HCT116 (cell line): ENCODE measurements at regions not wholly inside any gene's neighbourhood (a gene's known extent, or its start where the extent isn't known, plus 50 kb on each side); places are given as distances from the start of the nearest gene placed in this dataset.

Experiments used
- CEBPB ChIP-seq: IDR thresholded peaks from 2 replicates; pipeline ENCODE4 v1.6.1; 2012; ENCODE audit warnings: low read depth
- EZH2 ChIP-seq: fragments of 200-600 bp; sonication (generic); IDR thresholded peaks from 2 replicates; pipeline ENCODE4 v1.6.1; 2017; ENCODE audit warnings: antibody characterized with exemption, mixed run types
- EZH2phosphoT487 ChIP-seq: fragments of 200-600 bp; IDR thresholded peaks from 2 replicates; pipeline ENCODE4 v1.6.1; 2018; ENCODE audit warnings: antibody characterized with exemption, borderline replicate concordance
- POLR2A ChIP-seq: IDR thresholded peaks from 2 replicates; pipeline ENCODE4 v1.7.0; 2011; ENCODE audit warnings: borderline replicate concordance; ENCODE audit not compliant: insufficient read depth, insufficient read length; ENCODE audit errors: extremely low read depth
- POLR2AphosphoS5 ChIP-seq: IDR thresholded peaks from 2 replicates; pipeline ENCODE4 v1.6.1; 2011; ENCODE audit warnings: mild to moderate bottlenecking, low read depth, low read length, moderate library complexity
- RAD21 ChIP-seq: IDR thresholded peaks from 2 replicates; pipeline ENCODE4 v1.6.1; 2012; ENCODE audit warnings: low read depth, mild to moderate bottlenecking
- SIN3A ChIP-seq: IDR thresholded peaks from 2 replicates; pipeline ENCODE4 v1.6.1; 2012; ENCODE audit warnings: low read depth
- SRF ChIP-seq: IDR thresholded peaks from 2 replicates; pipeline ENCODE4 v1.6.1; 2012; ENCODE audit warnings: low read depth
- ZNF274 ChIP-seq: fragments of 200-500 bp; sonication (Bioruptor generic); IDR thresholded peaks from 2 replicates; pipeline ENCODE4 v1.6.1; 2014; ENCODE audit warnings: mild to moderate bottlenecking, low read depth, low read length, inconsistent platforms
- TF ChIP-seq, protein P1 (sequence below), 3 experiments: fragments of 200-600 bp in 1 of 3; sonication (generic) in 1 of 3; IDR thresholded peaks in 2 of 3; conservative IDR thresholded peaks in 1 of 3; 2 replicates each; pipeline ENCODE4 v1.5.1; 2012 to 2017; ENCODE audit warnings: low read depth in 2 of 3, low read length in 2 of 3, antibody characterized with exemption in 1 of 3, borderline replicate concordance in 1 of 3, control low read depth in 1 of 3, mild to moderate bottlenecking in 1 of 3, mixed read lengths in 1 of 3, mixed run types in 1 of 3, moderate library complexity in 1 of 3; ENCODE audit not compliant: insufficient read depth in 1 of 3
- TF ChIP-seq, protein P2 (sequence below): IDR thresholded peaks from 2 replicates; pipeline ENCODE4 v1.6.1; 2012
- TF ChIP-seq, protein P3 (sequence below): IDR thresholded peaks from 2 replicates; pipeline ENCODE4 v1.6.1; 2012
- TF ChIP-seq, protein P4 (sequence below): IDR thresholded peaks from 2 replicates; pipeline ENCODE4 v1.6.1; 2011; ENCODE audit warnings: mild to moderate bottlenecking, low read length, moderate library complexity; ENCODE audit not compliant: insufficient replicate concordance; ENCODE audit errors: extremely low read depth
- TF ChIP-seq, protein P5 (sequence below): IDR thresholded peaks from 2 replicates; pipeline ENCODE4 v1.6.1; 2012; ENCODE audit warnings: low read depth

DNA sequence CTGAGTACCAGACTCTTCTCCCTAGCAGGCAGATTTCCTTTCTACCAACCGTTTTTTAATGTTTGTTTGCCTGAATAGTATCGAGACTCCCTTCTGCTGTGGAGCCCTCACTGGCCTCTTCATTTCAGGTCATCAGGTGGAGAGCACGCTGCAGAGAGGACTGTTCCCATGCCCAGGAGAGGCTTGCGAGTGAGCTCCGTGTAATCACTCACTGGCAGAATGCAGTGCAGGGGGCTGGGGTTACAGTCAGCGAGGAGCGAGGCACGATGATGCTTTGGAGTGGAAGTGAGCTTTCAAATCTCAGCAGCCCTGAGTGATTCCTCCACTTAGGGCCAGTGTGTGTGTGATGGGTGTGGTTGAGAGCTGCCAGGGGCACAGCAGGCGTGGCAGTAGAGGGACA lies 385.2 kb downstream of the SHQ1 start:
- TF ChIP-seq, protein P1, sequence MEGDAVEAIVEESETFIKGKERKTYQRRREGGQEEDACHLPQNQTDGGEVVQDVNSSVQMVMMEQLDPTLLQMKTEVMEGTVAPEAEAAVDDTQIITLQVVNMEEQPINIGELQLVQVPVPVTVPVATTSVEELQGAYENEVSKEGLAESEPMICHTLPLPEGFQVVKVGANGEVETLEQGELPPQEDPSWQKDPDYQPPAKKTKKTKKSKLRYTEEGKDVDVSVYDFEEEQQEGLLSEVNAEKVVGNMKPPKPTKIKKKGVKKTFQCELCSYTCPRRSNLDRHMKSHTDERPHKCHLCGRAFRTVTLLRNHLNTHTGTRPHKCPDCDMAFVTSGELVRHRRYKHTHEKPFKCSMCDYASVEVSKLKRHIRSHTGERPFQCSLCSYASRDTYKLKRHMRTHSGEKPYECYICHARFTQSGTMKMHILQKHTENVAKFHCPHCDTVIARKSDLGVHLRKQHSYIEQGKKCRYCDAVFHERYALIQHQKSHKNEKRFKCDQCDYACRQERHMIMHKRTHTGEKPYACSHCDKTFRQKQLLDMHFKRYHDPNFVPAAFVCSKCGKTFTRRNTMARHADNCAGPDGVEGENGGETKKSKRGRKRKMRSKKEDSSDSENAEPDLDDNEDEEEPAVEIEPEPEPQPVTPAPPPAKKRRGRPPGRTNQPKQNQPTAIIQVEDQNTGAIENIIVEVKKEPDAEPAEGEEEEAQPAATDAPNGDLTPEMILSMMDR (IDR thresholded peaks at IDR 0.05 in 2 of 3, conservative IDR thresholded peaks at IDR 0.05 in 1 of 3; ENCODE audit: borderline replicate concordance in 1 of 3, insufficient read depth in 1 of 3, low read depth in 2 of 3, low read length in 2 of 3): no peak
- TF ChIP-seq, protein P2, sequence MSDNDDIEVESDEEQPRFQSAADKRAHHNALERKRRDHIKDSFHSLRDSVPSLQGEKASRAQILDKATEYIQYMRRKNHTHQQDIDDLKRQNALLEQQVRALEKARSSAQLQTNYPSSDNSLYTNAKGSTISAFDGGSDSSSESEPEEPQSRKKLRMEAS: no peak
- no peak for TF ChIP-seq EZH2
- TF ChIP-seq POLR2A: no peak
- TF ChIP-seq, protein P3, sequence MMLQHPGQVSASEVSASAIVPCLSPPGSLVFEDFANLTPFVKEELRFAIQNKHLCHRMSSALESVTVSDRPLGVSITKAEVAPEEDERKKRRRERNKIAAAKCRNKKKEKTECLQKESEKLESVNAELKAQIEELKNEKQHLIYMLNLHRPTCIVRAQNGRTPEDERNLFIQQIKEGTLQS: no peak
- TF ChIP-seq ZNF274: no peak
- TF ChIP-seq POLR2AphosphoS5: no peak
- TF ChIP-seq, protein P4, sequence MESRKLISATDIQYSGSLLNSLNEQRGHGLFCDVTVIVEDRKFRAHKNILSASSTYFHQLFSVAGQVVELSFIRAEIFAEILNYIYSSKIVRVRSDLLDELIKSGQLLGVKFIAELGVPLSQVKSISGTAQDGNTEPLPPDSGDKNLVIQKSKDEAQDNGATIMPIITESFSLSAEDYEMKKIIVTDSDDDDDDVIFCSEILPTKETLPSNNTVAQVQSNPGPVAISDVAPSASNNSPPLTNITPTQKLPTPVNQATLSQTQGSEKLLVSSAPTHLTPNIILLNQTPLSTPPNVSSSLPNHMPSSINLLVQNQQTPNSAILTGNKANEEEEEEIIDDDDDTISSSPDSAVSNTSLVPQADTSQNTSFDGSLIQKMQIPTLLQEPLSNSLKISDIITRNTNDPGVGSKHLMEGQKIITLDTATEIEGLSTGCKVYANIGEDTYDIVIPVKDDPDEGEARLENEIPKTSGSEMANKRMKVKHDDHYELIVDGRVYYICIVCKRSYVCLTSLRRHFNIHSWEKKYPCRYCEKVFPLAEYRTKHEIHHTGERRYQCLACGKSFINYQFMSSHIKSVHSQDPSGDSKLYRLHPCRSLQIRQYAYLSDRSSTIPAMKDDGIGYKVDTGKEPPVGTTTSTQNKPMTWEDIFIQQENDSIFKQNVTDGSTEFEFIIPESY: no peak
- no peak for TF ChIP-seq CEBPB
- TF ChIP-seq SIN3A: no peak
- TF ChIP-seq EZH2phosphoT487: no peak
- TF ChIP-seq RAD21: no peak
- TF ChIP-seq SRF: no peak
- TF ChIP-seq, protein P5, sequence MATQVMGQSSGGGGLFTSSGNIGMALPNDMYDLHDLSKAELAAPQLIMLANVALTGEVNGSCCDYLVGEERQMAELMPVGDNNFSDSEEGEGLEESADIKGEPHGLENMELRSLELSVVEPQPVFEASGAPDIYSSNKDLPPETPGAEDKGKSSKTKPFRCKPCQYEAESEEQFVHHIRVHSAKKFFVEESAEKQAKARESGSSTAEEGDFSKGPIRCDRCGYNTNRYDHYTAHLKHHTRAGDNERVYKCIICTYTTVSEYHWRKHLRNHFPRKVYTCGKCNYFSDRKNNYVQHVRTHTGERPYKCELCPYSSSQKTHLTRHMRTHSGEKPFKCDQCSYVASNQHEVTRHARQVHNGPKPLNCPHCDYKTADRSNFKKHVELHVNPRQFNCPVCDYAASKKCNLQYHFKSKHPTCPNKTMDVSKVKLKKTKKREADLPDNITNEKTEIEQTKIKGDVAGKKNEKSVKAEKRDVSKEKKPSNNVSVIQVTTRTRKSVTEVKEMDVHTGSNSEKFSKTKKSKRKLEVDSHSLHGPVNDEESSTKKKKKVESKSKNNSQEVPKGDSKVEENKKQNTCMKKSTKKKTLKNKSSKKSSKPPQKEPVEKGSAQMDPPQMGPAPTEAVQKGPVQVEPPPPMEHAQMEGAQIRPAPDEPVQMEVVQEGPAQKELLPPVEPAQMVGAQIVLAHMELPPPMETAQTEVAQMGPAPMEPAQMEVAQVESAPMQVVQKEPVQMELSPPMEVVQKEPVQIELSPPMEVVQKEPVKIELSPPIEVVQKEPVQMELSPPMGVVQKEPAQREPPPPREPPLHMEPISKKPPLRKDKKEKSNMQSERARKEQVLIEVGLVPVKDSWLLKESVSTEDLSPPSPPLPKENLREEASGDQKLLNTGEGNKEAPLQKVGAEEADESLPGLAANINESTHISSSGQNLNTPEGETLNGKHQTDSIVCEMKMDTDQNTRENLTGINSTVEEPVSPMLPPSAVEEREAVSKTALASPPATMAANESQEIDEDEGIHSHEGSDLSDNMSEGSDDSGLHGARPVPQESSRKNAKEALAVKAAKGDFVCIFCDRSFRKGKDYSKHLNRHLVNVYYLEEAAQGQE: no peak
